ENCODE measurements at regions not wholly inside any gene's neighbourhood (a gene's known extent, or its start where the extent isn't known, plus 50 kb on each side); places are given as distances from the start of the nearest gene placed in this dataset.
"Not testable (repeated sequence)": the region's sequence is repeated elsewhere in the genome, so short reads cannot be mapped to it uniquely, and the experiment has no call there.

GRCh38 chr9:73294336-73294735 is 142.7 kb downstream of the ANXA1 start:
- Histone ChIP-seq H3K36me3 (ENCODE audit: insufficient read depth, low read length) (no peaks in the 10 kb centered on the region), H3K27ac (ENCODE audit: low read length) (no peak overlapping the region), H3K79me2 (ENCODE audit: insufficient read depth, low read length) (no peaks in the 10 kb centered on the region), H3K4me2 (ENCODE audit: insufficient read depth, low read length) (no peak overlapping the region), H3K27me3 (ENCODE audit: insufficient read depth, low read length, poor library complexity) (no peaks in the 10 kb centered on the region), H3K4me1 (ENCODE audit: insufficient read depth, low read length) (no peaks in the 10 kb centered on the region), H2AFZ (ENCODE audit: low read depth, low read length) (no peak overlapping the region), H3K9me3 (ENCODE audit: insufficient read depth, low read length, severe bottlenecking) (peaks cover under 1% of the 10 kb centered on the region), H3K4me3 (ENCODE audit: low read depth in 1 of 2, low read length in 2 of 2) (no peak overlapping the region), H3K9ac (ENCODE audit: low read depth, low read length) (no peak overlapping the region), H4K20me1 (ENCODE audit: insufficient read depth, low read length) (no peaks in the 10 kb centered on the region)
- ATAC-seq (ENCODE audit: insufficient read depth, low read depth) (no peak), DNase-seq (no peak)
- TF ChIP-seq EZH2 (IDR thresholded peaks at IDR 0.05; ENCODE audit: borderline replicate concordance, low read depth, low read length, severe bottlenecking) = no peak
- TF ChIP-seq, protein P1, sequence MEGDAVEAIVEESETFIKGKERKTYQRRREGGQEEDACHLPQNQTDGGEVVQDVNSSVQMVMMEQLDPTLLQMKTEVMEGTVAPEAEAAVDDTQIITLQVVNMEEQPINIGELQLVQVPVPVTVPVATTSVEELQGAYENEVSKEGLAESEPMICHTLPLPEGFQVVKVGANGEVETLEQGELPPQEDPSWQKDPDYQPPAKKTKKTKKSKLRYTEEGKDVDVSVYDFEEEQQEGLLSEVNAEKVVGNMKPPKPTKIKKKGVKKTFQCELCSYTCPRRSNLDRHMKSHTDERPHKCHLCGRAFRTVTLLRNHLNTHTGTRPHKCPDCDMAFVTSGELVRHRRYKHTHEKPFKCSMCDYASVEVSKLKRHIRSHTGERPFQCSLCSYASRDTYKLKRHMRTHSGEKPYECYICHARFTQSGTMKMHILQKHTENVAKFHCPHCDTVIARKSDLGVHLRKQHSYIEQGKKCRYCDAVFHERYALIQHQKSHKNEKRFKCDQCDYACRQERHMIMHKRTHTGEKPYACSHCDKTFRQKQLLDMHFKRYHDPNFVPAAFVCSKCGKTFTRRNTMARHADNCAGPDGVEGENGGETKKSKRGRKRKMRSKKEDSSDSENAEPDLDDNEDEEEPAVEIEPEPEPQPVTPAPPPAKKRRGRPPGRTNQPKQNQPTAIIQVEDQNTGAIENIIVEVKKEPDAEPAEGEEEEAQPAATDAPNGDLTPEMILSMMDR (IDR thresholded peaks at IDR 0.05; ENCODE audit: borderline replicate concordance, extremely low read depth, low read length, poor library complexity, severe bottlenecking) = no peak

GRCh38 chr9:73325983-73326382 is 174.3 kb downstream of the ANXA1 start:
- no peak overlapping the region for H3K27ac ChIP-seq (ENCODE audit: low read length)
- H3K4me1 ChIP-seq (ENCODE audit: insufficient read depth, low read length) = no peaks in the 10 kb centered on the region
- TF ChIP-seq EZH2 (IDR thresholded peaks at IDR 0.05; ENCODE audit: borderline replicate concordance, low read depth, low read length, severe bottlenecking) = no peak
- TF ChIP-seq, protein P1 (IDR thresholded peaks at IDR 0.05; ENCODE audit: borderline replicate concordance, extremely low read depth, low read length, poor library complexity, severe bottlenecking) = no peak
- no peaks in the 10 kb centered on the region for H3K27me3 ChIP-seq (ENCODE audit: insufficient read depth, low read length, poor library complexity)
- no peaks in the 10 kb centered on the region for H3K36me3 ChIP-seq (ENCODE audit: insufficient read depth, low read length)
- H3K4me2 ChIP-seq (ENCODE audit: insufficient read depth, low read length) = no peak overlapping the region
- no peak overlapping the region for H2AFZ ChIP-seq (ENCODE audit: low read depth, low read length)
- ATAC-seq (ENCODE audit: insufficient read depth, low read depth) (no peak), DNase-seq (no peak)
- no peaks in the 10 kb centered on the region for H3K9me3 ChIP-seq (ENCODE audit: insufficient read depth, low read length, severe bottlenecking)
- no peak overlapping the region for H3K4me3 ChIP-seq (ENCODE audit: low read depth in 1 of 2, low read length in 2 of 2)
- no peaks in the 10 kb centered on the region for H4K20me1 ChIP-seq (ENCODE audit: insufficient read depth, low read length)
- H3K9ac ChIP-seq (ENCODE audit: low read depth, low read length) = no peak overlapping the region
- no peaks in the 10 kb centered on the region for H3K79me2 ChIP-seq (ENCODE audit: insufficient read depth, low read length)

DNA sequence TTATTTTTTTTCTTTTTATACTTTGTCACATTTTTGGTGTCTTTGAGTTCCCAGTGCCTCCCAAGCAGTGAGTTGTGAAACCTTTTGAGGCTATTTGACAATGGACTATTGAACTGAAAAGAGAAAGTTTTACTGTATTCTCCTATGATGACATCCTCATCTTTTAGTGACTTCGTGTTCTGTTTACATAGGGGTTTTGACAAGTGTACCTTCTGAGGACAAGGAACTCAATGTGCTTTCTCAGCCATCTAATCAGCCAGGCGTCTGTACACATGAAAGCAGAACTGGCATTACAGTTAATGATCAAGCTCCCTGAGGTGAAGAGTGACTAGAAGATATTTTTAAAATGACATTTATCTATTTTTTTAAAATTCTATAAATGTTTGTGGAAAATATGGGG is 175.5 kb downstream of the ANXA1 start:
- no peak overlapping the region for H3K4me3 ChIP-seq (ENCODE audit: low read depth in 1 of 2, low read length in 2 of 2)
- H4K20me1 ChIP-seq (ENCODE audit: insufficient read depth, low read length) = no peaks in the 10 kb centered on the region

DNA sequence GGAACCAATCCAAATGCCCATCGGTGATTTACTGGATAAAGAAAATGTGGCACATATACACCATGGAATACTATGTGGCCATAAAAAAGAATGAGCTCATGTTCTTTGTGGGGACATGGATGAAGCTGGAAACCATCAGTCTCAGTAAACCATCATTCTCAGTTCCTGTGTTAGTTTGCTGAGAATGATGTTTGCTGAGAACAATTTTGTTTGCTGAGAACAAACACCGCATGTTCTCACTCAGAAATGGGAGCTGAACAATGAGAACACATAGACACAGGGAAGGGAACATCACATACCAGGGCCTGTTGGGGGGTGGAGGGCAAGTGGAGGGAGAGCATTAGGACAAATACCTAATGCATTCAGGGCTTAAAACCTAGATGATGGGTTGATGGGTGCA is 185.5 kb downstream of the ANXA1 start:
- not testable (repeated sequence) for H4K20me1 ChIP-seq (ENCODE audit: insufficient read depth, low read length); H3K4me1 ChIP-seq (ENCODE audit: insufficient read depth, low read length); H2AFZ ChIP-seq (ENCODE audit: low read depth, low read length); ATAC-seq (ENCODE audit: insufficient read depth, low read depth); H3K79me2 ChIP-seq (ENCODE audit: insufficient read depth, low read length); H3K9ac ChIP-seq (ENCODE audit: low read depth, low read length); H3K36me3 ChIP-seq (ENCODE audit: insufficient read depth, low read length); H3K4me3 ChIP-seq (ENCODE audit: low read depth in 1 of 2, low read length in 2 of 2); H3K27ac ChIP-seq (ENCODE audit: low read length); H3K9me3 ChIP-seq (ENCODE audit: insufficient read depth, low read length, severe bottlenecking); H3K4me2 ChIP-seq (ENCODE audit: insufficient read depth, low read length); DNase-seq; H3K27me3 ChIP-seq (ENCODE audit: insufficient read depth, low read length, poor library complexity)

More for the DNA sequence above, 175.5 kb downstream of the ANXA1 start:
- ATAC-seq (ENCODE audit: insufficient read depth, low read depth) = no peak
- no peaks in the 10 kb centered on the region for H3K27me3 ChIP-seq (ENCODE audit: insufficient read depth, low read length, poor library complexity)
- no peaks in the 10 kb centered on the region for H3K4me1 ChIP-seq (ENCODE audit: insufficient read depth, low read length)
- H3K36me3 ChIP-seq (ENCODE audit: insufficient read depth, low read length) = no peaks in the 10 kb centered on the region
- H2AFZ ChIP-seq (ENCODE audit: low read depth, low read length) = no peak overlapping the region
- H3K9ac ChIP-seq (ENCODE audit: low read depth, low read length) = no peak overlapping the region
- no peaks in the 10 kb centered on the region for H3K9me3 ChIP-seq (ENCODE audit: insufficient read depth, low read length, severe bottlenecking)
- TF ChIP-seq EZH2 (IDR thresholded peaks at IDR 0.05; ENCODE audit: borderline replicate concordance, low read depth, low read length, severe bottlenecking) = no peak
- TF ChIP-seq, protein P1 (IDR thresholded peaks at IDR 0.05; ENCODE audit: borderline replicate concordance, extremely low read depth, low read length, poor library complexity, severe bottlenecking) = no peak
- H3K4me2 ChIP-seq (ENCODE audit: insufficient read depth, low read length) = no peak overlapping the region
- no peaks in the 10 kb centered on the region for H3K79me2 ChIP-seq (ENCODE audit: insufficient read depth, low read length)
- H3K27ac ChIP-seq (ENCODE audit: low read length) = no peak overlapping the region
- no peak for DNase-seq
